ENCODE measurements at regions not wholly inside any gene's neighbourhood (a gene's known extent, or its start where the extent isn't known, plus 50 kb on each side); places are given as distances from the start of the nearest gene placed in this dataset.

- Histone ChIP-seq H3K27ac (no peak overlapping the region), H3K9me3 (no peaks in the 10 kb centered on the region), H3K4me3 (no peak overlapping the region), H3K36me3 (no peaks in the 10 kb centered on the region), H3K4me1 (no peaks in the 10 kb centered on the region), H3K27me3 (no peaks in the 10 kb centered on the region)
- no peak for DNase-seq
- intact Hi-C loops (cut with DNase I), result no loop called here
- no peak for ATAC-seq
- TF ChIP-seq, protein P1, sequence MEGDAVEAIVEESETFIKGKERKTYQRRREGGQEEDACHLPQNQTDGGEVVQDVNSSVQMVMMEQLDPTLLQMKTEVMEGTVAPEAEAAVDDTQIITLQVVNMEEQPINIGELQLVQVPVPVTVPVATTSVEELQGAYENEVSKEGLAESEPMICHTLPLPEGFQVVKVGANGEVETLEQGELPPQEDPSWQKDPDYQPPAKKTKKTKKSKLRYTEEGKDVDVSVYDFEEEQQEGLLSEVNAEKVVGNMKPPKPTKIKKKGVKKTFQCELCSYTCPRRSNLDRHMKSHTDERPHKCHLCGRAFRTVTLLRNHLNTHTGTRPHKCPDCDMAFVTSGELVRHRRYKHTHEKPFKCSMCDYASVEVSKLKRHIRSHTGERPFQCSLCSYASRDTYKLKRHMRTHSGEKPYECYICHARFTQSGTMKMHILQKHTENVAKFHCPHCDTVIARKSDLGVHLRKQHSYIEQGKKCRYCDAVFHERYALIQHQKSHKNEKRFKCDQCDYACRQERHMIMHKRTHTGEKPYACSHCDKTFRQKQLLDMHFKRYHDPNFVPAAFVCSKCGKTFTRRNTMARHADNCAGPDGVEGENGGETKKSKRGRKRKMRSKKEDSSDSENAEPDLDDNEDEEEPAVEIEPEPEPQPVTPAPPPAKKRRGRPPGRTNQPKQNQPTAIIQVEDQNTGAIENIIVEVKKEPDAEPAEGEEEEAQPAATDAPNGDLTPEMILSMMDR (IDR thresholded peaks at IDR 0.05), result no peak
These were observed 237.3 kb downstream of the INHBA start for GRCh38 chr7:41465571-41465970.

- DNase-seq (no peak), ATAC-seq (no peak)
- H3K36me3 ChIP-seq, result no peaks in the 10 kb centered on the region
- intact Hi-C loops (cut with DNase I), result no loop called here
- H3K4me1 ChIP-seq, result no peaks in the 10 kb centered on the region
- H3K27me3 ChIP-seq, result no peaks in the 10 kb centered on the region
- no peak overlapping the region for H3K4me3 ChIP-seq
- H3K9me3 ChIP-seq, result no peaks in the 10 kb centered on the region
- H3K27ac ChIP-seq, result no peak overlapping the region
- TF ChIP-seq, protein P1 (IDR thresholded peaks at IDR 0.05), result no peak
These were observed 239.0 kb downstream of the INHBA start for GRCh38 chr7:41463770-41464470.

DNA sequence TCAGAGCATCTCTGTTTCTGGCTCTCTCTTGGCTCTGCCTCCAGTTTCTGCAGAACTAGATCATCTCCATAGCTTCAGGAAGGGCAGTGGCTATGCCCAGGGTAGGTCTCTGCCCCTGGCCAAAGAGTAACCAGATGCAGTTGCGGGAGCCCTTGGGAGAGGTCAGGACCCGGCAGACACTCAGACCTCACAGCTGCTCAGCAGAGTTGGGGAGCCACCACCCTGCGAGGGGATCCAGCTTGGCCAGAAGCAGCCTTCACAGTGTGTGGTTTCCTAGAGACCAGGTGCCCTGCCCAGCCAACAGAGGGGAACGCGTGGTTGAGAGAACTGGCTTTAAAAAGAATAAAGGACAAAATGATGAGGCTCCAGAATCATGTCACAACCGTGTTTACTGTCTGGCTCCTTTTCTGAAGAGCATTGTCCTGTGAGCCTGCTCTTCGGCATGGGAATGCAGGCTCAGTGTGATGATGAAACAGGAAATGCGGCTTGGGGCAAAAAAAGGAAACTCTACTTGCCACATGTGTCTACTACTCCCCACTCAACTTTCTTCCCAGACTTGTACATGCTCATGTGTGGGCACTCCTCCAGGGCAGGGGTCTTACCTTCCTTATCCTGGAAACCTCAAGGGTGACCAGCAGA is 243.1 kb downstream of the INHBA start:
- no peak overlapping the region for H3K4me3 ChIP-seq
- no peaks in the 10 kb centered on the region for H3K9me3 ChIP-seq
- no peak overlapping the region for H3K27ac ChIP-seq
- ATAC-seq (peak; percentile 84), DNase-seq (no peak)
- no peaks in the 10 kb centered on the region for H3K27me3 ChIP-seq
- TF ChIP-seq, protein P1 (IDR thresholded peaks at IDR 0.05), result no peak
- no peaks in the 10 kb centered on the region for H3K4me1 ChIP-seq
- H3K36me3 ChIP-seq, result no peaks in the 10 kb centered on the region
- intact Hi-C loops (cut with DNase I), result no loop called here

- H3K4me1 ChIP-seq, result no peaks in the 10 kb centered on the region
- intact Hi-C loops (cut with DNase I), result no loop called here
- no peaks in the 10 kb centered on the region for H3K36me3 ChIP-seq
- DNase-seq (no peak), ATAC-seq (peak; percentile 83)
- H3K9me3 ChIP-seq, result no peaks in the 10 kb centered on the region
- no peaks in the 10 kb centered on the region for H3K27me3 ChIP-seq
- H3K4me3 ChIP-seq, result no peak overlapping the region
- TF ChIP-seq, protein P1 (IDR thresholded peaks at IDR 0.05), result no peak
- no peak overlapping the region for H3K27ac ChIP-seq
These were observed 243.7 kb downstream of the INHBA start for GRCh38 chr7:41459183-41459582.

DNA sequence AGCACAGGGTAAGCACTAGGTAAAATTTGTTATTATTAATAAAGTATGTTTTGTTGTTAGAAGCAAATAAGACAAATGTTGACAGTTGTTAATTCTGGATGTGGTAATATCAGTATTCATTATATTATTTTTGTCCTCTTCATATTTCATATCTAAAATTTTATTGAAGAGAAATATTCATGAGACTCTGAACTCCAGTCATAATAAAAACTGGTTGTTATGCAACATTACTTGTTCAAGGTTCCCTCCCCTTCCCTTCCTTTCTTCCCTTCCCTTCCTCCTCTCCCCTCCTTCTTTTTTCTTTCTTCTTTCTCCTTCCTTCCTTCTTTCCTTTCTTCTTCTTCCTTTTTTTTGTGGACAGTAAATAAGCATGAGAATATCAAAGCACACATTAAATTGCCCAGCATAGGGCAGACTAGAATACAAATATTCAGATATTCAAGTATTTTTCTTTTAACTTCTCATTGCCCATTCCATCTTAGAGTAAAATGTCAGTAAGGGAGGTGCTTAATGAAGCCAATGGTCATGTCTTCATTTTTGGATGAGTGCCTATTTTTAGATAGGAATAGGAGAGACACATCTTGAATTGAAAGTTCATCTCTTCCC is 245.0 kb downstream of the INHBA start:
- DNase-seq (no peak), ATAC-seq (no peak)
- no peaks in the 10 kb centered on the region for H3K36me3 ChIP-seq
- TF ChIP-seq, protein P1 (IDR thresholded peaks at IDR 0.05), result no peak
- intact Hi-C loops (cut with DNase I), result no loop called here
- no peak overlapping the region for H3K27ac ChIP-seq
- no peaks in the 10 kb centered on the region for H3K27me3 ChIP-seq
- no peaks in the 10 kb centered on the region for H3K4me1 ChIP-seq
- no peaks in the 10 kb centered on the region for H3K9me3 ChIP-seq
- H3K4me3 ChIP-seq, result no peak overlapping the region
